GM21528 (cell line): ENCODE measurements at regions not wholly inside any gene's neighbourhood (a gene's known extent, or its start where the extent isn't known, plus 50 kb on each side); places are given as distances from the start of the nearest gene placed in this dataset.

Experiments
- ATAC-seq: cut with Tn5 transposase; IDR thresholded peaks from one replicate; pipeline ENCODE4 v1.9.1; 2021; ENCODE audit warnings: mild to moderate bottlenecking, moderate library complexity; ENCODE audit not compliant: unreplicated experiment, low FRiP score

DNA sequence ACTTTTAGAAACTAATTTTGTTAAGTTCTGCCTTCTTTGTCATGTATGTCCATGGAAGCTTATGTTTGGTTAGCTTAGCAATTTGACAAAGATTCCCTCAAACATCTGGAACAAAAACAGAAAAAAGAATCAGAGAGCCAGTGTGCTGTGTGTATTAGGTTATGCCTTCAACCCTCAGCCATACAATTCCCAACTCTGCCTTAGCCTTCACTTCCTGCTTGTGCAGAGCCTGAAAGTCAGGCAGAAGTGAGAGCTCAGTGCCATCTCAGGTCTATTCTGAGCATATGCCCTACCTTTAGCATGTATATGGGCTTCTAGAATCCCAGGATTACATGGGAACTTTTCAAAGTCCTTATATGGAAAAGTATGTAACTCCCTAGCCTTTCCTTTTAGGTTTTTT, 58.2 kb upstream of the STOX2 start:
- no peak for ATAC-seq

- no peak for ATAC-seq
Measured at GRCh38 chr4:183848805-183849204, 56.3 kb upstream of the STOX2 start.

DNA sequence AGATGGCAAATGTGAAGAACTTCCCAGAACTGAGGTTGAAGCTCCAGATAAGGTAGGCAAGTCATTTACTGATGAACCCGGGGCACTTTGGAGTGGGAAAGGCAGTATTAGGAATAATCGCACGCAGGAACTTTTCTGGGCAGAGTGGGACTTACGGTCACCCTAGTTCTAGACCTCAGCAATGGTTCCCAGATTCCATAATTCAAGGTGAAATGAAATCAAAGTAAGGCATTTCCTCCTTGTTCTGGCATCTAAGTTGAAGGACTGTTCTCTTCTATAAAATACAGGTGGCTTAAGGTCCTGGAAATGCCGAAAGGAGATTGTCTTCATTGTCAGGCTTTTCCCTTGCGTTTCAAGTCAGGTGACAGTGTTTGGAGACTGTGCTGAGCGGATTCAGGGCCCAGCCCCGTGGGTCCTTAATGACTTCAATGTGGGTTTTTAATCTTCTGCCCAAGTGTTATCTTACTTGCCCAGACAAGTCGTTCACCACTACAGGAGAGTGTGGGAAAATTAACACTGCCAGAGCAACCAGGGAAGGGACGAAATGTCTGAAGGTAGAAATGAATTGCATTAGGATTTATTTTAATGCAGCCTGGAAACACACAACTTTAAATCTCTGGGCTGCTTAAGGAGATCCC, 52.1 kb upstream of the STOX2 start:
- no peak for ATAC-seq

DNA sequence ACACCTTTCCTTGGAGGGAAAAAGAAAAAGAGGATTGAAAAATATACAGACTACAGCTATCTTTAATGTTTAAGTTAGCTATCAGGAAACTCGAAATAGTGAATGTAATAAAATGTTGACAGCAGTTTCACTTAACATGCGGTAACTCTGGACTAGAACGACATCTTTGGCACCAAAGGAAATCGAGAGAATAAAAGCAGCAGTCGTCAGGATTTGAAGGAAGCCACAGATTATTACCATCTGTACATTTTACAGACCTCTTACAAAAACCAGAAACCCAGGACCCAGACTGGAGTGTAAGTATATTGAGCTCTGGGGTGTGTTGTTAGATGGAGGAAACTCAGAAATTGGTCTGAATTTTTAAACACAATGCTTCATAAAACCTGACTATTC, 51.6 kb upstream of the STOX2 start:
- ATAC-seq, result no peak
